ENCODE measurements at regions not wholly inside any gene's neighbourhood (a gene's known extent, or its start where the extent isn't known, plus 50 kb on each side); places are given as distances from the start of the nearest gene placed in this dataset.

DNA sequence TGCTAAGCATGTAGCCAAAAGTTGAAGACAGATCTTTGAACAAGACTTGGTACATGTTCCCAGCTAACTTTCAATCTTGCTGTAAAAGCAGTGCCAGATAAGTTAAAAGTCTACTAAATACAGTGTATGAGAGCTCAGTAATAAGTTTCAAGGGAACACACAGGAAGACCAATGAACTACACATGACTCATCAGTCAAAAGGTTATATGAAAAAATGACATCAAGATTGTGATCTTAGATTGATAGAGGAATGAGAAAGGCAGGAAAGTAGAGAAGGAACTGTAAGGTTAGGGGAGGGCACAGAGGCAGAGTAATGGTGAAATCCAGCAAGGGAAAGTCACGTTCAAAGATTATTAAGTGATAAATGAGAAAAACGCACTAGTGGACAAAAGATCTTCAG lies 249.9 kb upstream of the FLRT2 start:
- H3K36me3 ChIP-seq (replicated peaks in 1 of 2; ENCODE audit: control insufficient read depth in 1 of 2, insufficient read depth in 2 of 2, low read length in 2 of 2) = no peaks in the 10 kb centered on the region
- no peaks in the 10 kb centered on the region for H3K9me3 Mint-ChIP-seq
- H3K4me1 Mint-ChIP-seq = peaks cover 2% of the 10 kb centered on the region
- no peak for DNase-seq
- no peak overlapping the region for H3K4me3 ChIP-seq (replicated peaks in 1 of 3; ENCODE audit: low read depth in 2 of 3, low read length in 3 of 3)
- intact Hi-C loops (cut with micrococcal nuclease) = no loop called here
- no peak overlapping the region for H2AFZ ChIP-seq (ENCODE audit: insufficient read depth, low read depth, low read length, poor library complexity, severe bottlenecking)
- H3K9ac ChIP-seq (ENCODE audit: insufficient read depth, low read length, poor library complexity, severe bottlenecking) = no peak overlapping the region
- 92% methylated on average over 2 of the region's 2 CpGs for WGBS (ENCODE audit: insufficient coverage)
- H3K27me3 ChIP-seq (ENCODE audit: control insufficient read depth in 2 of 2, insufficient read depth in 2 of 2, low read length in 2 of 2) = no peaks in the 10 kb centered on the region
- H3K27ac ChIP-seq (ENCODE audit: low read depth in 1 of 2, low read length in 2 of 2) = no peak overlapping the region
- H3K9me3 ChIP-seq (replicated peaks in 1 of 2; ENCODE audit: control insufficient read depth in 1 of 2, insufficient read depth in 1 of 2, low read length in 2 of 2) = no peaks in the 10 kb centered on the region
- no peak overlapping the region for H3K27ac Mint-ChIP-seq
- H3K27me3 Mint-ChIP-seq (ENCODE audit: low read depth in 3 of 3) = peaks cover 0 to 2% (median 0%) of the 10 kb centered on the region in 3 donors
- H3K4me2 ChIP-seq (replicated peaks; ENCODE audit: extremely low read depth, low read length, poor library complexity, severe bottlenecking) = no peak overlapping the region
- TF ChIP-seq, protein P1, sequence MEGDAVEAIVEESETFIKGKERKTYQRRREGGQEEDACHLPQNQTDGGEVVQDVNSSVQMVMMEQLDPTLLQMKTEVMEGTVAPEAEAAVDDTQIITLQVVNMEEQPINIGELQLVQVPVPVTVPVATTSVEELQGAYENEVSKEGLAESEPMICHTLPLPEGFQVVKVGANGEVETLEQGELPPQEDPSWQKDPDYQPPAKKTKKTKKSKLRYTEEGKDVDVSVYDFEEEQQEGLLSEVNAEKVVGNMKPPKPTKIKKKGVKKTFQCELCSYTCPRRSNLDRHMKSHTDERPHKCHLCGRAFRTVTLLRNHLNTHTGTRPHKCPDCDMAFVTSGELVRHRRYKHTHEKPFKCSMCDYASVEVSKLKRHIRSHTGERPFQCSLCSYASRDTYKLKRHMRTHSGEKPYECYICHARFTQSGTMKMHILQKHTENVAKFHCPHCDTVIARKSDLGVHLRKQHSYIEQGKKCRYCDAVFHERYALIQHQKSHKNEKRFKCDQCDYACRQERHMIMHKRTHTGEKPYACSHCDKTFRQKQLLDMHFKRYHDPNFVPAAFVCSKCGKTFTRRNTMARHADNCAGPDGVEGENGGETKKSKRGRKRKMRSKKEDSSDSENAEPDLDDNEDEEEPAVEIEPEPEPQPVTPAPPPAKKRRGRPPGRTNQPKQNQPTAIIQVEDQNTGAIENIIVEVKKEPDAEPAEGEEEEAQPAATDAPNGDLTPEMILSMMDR (IDR thresholded peaks at IDR 0.05) = no peak
- H4K20me1 ChIP-seq (ENCODE audit: insufficient read depth, low read length) = no peaks in the 10 kb centered on the region
- H3K4me1 ChIP-seq (ENCODE audit: control insufficient read depth in 1 of 2, insufficient read depth in 2 of 2, low read length in 2 of 2) = no peaks in the 10 kb centered on the region
- H3K36me3 Mint-ChIP-seq = no peaks in the 10 kb centered on the region
- H3K79me2 ChIP-seq (ENCODE audit: insufficient read depth, low read length) = no peaks in the 10 kb centered on the region
- no peak overlapping the region for H3K4me3 Mint-ChIP-seq

DNA sequence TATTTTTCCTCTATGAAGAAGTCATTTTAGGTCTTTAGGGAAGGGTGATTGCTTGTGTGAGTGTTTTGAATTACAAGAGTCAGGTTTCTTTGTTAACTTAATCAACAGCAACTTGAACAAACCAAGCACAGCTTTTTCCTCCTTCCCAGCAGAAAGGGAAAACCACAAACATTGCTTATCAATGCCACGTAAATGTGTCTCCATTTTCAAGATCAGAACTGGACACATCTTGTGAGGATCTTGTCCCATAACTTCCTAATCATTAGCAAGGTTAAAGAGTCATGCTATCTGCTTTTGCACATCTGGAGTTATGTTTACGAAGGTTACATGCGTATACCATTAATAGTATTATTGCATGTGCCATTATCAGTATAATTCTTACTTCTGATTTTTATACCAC lies 248.0 kb upstream of the FLRT2 start:
- Histone ChIP-seq H3K4me3 (replicated peaks in 1 of 3; ENCODE audit: low read depth in 2 of 3, low read length in 3 of 3) (no peak overlapping the region), H3K36me3 (replicated peaks in 1 of 2; ENCODE audit: control insufficient read depth in 1 of 2, insufficient read depth in 2 of 2, low read length in 2 of 2) (no peaks in the 10 kb centered on the region), H2AFZ (ENCODE audit: insufficient read depth, low read depth, low read length, poor library complexity, severe bottlenecking) (no peak overlapping the region), H3K27me3 (ENCODE audit: control insufficient read depth in 2 of 2, insufficient read depth in 2 of 2, low read length in 2 of 2) (no peaks in the 10 kb centered on the region), H3K4me1 (ENCODE audit: control insufficient read depth in 1 of 2, insufficient read depth in 2 of 2, low read length in 2 of 2) (no peaks in the 10 kb centered on the region), H4K20me1 (ENCODE audit: insufficient read depth, low read length) (no peaks in the 10 kb centered on the region), H3K9me3 (replicated peaks in 1 of 2; ENCODE audit: control insufficient read depth in 1 of 2, insufficient read depth in 1 of 2, low read length in 2 of 2) (no peaks in the 10 kb centered on the region), H3K4me2 (replicated peaks; ENCODE audit: extremely low read depth, low read length, poor library complexity, severe bottlenecking) (no peak overlapping the region), H3K27ac (ENCODE audit: low read depth in 1 of 2, low read length in 2 of 2) (no peak overlapping the region), H3K79me2 (ENCODE audit: insufficient read depth, low read length) (no peaks in the 10 kb centered on the region), H3K9ac (ENCODE audit: insufficient read depth, low read length, poor library complexity, severe bottlenecking) (no peak overlapping the region)
- Mint-ChIP-seq H3K4me1 (peaks cover 2% of the 10 kb centered on the region), H3K4me3 (no peak overlapping the region), H3K36me3 (no peaks in the 10 kb centered on the region), H3K27me3 (ENCODE audit: low read depth in 3 of 3) (no peaks in the 10 kb centered on the region), H3K9me3 (no peaks in the 10 kb centered on the region), H3K27ac (no peak overlapping the region)
- DNase-seq = no peak
- intact Hi-C loops (cut with micrococcal nuclease) = no loop called here
- TF ChIP-seq, protein P1 (IDR thresholded peaks at IDR 0.05) = no peak
- WGBS (ENCODE audit: insufficient coverage) = 18% methylated on average over 1 of the region's 3 CpGs

Data from CD14-positive monocyte (primary cell).